Glomerular endothelial cell (primary cell): ENCODE measurements at regions not wholly inside any gene's neighbourhood (a gene's known extent, or its start where the extent isn't known, plus 50 kb on each side); places are given as distances from the start of the nearest gene placed in this dataset.

Experiments
- DNase-seq: peaks from one replicate; pipeline ENCODE4 v3.0.0-alpha.2; 2011; ENCODE audit warnings: low read depth, low spot score; ENCODE audit errors: extremely low read depth

DNA sequence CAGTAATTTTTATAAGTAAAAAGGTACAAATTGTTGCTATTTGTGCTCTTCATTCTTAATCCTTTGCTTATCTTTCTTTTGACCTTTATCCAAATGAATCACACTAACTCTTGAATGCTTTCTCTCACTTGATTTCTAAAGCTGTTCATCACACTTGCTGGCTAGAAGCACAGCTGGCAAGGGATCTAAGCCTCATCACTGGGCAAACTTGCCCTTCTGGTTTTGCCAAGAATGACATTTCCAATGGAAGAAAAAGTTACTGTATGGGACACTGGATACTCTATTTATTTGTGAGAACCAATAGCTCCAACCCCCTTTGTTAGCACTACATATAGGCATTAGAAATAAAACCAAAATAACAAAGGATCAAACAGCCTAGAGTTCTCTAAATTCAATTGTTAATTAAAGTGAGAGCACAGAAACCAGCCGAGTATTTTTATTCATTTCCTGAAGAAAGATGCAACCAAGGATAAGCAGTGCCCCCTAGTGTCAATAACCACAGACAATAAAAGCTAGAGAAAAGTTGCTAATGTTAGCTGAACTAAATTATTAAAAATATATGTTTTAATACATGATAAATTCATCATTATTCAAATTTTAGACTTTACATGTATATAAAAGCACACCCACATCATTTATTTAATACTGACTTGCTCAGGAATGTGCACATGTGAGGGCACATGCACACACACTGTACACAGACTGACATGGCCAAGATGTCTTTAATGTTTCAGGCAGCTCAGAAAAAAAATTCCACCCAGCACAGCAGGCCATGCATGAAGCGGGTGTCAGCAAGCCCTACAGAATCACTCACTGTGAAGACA, 59.8 kb upstream of the POU5F2 start:
- peak; percentile 65 for DNase-seq

DNA sequence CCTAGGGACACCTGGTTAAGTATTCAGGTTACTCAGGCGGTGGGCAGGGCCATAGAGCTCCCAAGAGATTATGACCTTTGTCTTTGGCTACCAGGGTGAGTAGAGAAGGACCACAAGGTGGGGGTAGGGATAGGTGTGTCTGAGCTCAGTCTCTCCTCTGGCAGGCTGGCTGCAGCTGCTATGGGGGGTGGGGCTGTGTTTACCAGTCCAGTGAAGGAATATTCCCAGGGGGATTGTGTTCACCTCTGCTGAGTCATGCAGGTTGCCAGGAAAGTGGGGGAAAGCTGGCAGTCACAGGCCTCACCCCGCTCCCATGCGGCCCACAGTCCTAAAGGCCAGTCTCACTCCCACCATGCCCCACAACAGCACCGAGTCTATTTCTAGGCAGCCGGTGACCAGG, 53.6 kb upstream of the POU5F2 start:
- DNase-seq = no peak

DNA sequence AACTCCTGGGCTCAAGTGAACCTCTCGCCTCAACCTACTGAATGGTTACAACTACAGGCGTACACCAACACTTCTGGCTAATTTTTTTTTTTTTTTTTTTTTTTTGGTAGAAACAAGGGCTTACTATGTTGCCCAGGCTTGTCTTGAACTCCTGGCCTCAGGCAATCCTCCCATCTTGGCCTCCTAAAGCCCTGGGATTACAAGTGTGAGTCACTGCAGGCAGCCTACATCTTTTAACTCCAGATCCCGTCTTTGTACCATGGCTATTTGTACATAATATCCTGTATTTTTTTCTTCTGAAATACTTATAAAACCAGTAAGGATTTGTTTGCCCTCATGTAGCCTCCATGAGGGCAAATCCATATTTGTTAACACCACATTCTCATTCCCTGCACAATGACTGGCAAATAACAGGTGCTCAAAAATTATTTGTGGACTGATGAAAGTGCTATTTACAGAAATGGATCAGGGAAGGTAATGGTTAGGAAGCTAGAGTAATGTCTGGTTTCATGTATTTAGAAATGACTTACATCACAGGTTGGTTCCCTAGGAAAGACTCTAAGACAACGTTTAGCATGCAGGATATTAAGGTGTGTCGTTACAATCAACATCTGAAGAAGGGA, 51.9 kb upstream of the POU5F2 start:
- no peak for DNase-seq

- peak; percentile 52 for DNase-seq
Observed at GRCh38 chr5:93791518-93791972, 50.1 kb upstream of the POU5F2 start.
